Lower leg skin (tissue), 3 donors: ENCODE measurements at regions not wholly inside any gene's neighbourhood (a gene's known extent, or its start where the extent isn't known, plus 50 kb on each side); places are given as distances from the start of the nearest gene placed in this dataset.

Source experiments
- CTCF ChIP-seq, 3 donors: fragments of 450-650 bp; IDR thresholded peaks; one replicate each; pipeline ENCODE4 v1.5.1; 2016; ENCODE audit warnings: antibody characterized with exemption in 3 of 3, mild to moderate bottlenecking in 3 of 3, moderate library complexity in 2 of 3
- POLR2A ChIP-seq, 2 donors: fragments of 450-650 bp; IDR thresholded peaks; one replicate each; pipeline ENCODE4 v1.6.1; 2016 to 2017; ENCODE audit warnings: antibody characterized with exemption in 2 of 2, mild to moderate bottlenecking in 1 of 2, moderate library complexity in 1 of 2

GRCh38 chr18:22020127-22020866, 149.1 kb upstream of the GATA6 start:
- no peak for TF ChIP-seq CTCF (IDR thresholded peaks at IDR 0.05)
- no peak for TF ChIP-seq POLR2A (IDR thresholded peaks at IDR 0.05)
